ENCODE measurements at regions not wholly inside any gene's neighbourhood (a gene's known extent, or its start where the extent isn't known, plus 50 kb on each side); places are given as distances from the start of the nearest gene placed in this dataset.

DNA sequence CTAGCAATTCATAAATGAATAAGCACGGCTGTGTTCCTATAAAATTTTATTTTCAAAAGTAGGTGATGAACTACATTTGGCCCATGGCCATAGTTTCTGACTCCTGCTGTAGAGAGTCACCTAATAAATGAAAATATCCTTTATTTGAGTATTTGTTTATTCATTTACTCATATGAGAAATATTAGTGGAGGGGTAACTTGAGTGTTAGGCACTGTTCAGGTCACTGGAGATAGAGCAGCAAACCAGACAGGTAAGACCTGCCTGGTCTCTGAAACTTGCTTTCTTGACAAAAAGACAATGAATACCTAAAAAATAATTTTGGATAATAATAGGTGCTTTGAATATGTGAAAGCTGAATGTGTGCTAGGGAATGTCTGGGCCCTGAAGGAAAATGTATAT is 68.8 kb downstream of the YIPF5 start:
- TF ChIP-seq, protein P1, sequence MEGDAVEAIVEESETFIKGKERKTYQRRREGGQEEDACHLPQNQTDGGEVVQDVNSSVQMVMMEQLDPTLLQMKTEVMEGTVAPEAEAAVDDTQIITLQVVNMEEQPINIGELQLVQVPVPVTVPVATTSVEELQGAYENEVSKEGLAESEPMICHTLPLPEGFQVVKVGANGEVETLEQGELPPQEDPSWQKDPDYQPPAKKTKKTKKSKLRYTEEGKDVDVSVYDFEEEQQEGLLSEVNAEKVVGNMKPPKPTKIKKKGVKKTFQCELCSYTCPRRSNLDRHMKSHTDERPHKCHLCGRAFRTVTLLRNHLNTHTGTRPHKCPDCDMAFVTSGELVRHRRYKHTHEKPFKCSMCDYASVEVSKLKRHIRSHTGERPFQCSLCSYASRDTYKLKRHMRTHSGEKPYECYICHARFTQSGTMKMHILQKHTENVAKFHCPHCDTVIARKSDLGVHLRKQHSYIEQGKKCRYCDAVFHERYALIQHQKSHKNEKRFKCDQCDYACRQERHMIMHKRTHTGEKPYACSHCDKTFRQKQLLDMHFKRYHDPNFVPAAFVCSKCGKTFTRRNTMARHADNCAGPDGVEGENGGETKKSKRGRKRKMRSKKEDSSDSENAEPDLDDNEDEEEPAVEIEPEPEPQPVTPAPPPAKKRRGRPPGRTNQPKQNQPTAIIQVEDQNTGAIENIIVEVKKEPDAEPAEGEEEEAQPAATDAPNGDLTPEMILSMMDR (IDR thresholded peaks at IDR 0.05): no peak
- DNase-seq (no peak), ATAC-seq (ENCODE audit: low read depth) (no peak)
- no peaks in the 10 kb centered on the region for H3K9me3 Mint-ChIP-seq
- ChIA-PET CTCF (no interaction called here), POLR2A (no interaction called here)
- H3K4me3 Mint-ChIP-seq: no peak overlapping the region
- intact Hi-C loops (cut with micrococcal nuclease): no loop called here
- no peak overlapping the region for H3K27ac Mint-ChIP-seq
- H3K4me1 Mint-ChIP-seq: no peaks in the 10 kb centered on the region
- peaks cover 2% of the 10 kb centered on the region for H3K27me3 Mint-ChIP-seq
- H3K36me3 Mint-ChIP-seq (ENCODE audit: low read depth): no peaks in the 10 kb centered on the region

DNA sequence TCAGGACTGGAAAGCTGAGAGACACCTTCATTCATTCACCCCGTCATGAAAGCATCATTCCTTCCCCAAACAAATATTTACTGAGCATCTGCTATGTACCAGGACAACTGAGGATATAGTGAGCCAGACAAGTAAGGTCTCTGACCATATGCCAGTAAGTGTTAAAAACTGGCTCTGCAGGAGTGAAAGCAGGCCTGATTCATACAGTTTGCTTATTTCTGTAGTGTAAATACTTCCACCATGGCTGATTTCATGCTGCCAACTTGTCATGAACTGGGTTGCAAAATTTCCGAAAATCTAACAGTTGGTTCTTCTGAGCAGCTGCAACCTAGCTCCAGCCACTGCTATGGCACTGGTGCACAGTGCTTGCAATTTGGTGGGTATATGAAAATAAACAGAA is 68.1 kb downstream of the YIPF5 start:
- H3K27me3 Mint-ChIP-seq: peaks cover 2% of the 10 kb centered on the region
- H3K4me1 Mint-ChIP-seq: no peaks in the 10 kb centered on the region
- H3K36me3 Mint-ChIP-seq (ENCODE audit: low read depth): no peaks in the 10 kb centered on the region
- CTCF ChIA-PET: no interaction called here
- no peak for ATAC-seq (ENCODE audit: low read depth)
- H3K9me3 Mint-ChIP-seq: no peaks in the 10 kb centered on the region
- intact Hi-C loops (cut with micrococcal nuclease): no loop called here
- H3K27ac Mint-ChIP-seq: no peak overlapping the region
- no peak overlapping the region for H3K4me3 Mint-ChIP-seq
- POLR2A ChIA-PET: no interaction called here
- no peak for DNase-seq
- TF ChIP-seq, protein P1 (IDR thresholded peaks at IDR 0.05): no peak

DNA sequence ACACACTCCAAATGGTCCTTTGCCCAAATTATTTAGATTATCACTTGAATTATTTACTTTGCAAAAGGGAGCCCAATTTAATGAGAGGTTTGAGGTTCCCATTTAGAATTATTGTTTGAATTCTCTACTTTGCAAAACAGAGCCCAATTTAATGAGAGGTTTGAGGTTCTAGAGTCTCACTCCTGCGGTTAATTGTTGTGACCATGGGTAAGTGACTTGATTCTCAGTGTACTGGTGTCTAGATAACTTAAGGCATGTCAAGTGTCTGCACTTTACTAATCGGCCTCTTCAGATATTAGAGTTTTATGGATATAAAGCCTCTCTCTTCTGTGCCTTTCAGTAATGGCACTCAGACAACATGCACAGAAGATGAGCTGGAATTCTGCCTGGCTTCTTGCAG is 67.5 kb downstream of the YIPF5 start:
- peaks cover 2% of the 10 kb centered on the region for H3K27me3 Mint-ChIP-seq

GRCh38 chr5:144103611-144104485 is 66.6 kb downstream of the YIPF5 start:
- Mint-ChIP-seq H3K27me3 (peaks cover 5% of the 10 kb centered on the region), H3K9me3 (no peaks in the 10 kb centered on the region), H3K4me3 (no peak overlapping the region), H3K36me3 (ENCODE audit: low read depth) (no peaks in the 10 kb centered on the region), H3K4me1 (no peaks in the 10 kb centered on the region), H3K27ac (no peak overlapping the region)
- POLR2A ChIA-PET: no interaction called here
- CTCF ChIA-PET: no interaction called here
- TF ChIP-seq, protein P1 (IDR thresholded peaks at IDR 0.05): no peak
- intact Hi-C loops (cut with micrococcal nuclease): no loop called here
- no peak for ATAC-seq (ENCODE audit: low read depth)
- no peak for DNase-seq

More for the DNA sequence above, 67.5 kb downstream of the YIPF5 start:
- ChIA-PET POLR2A (no interaction called here), CTCF (no interaction called here)
- Mint-ChIP-seq H3K27ac (no peak overlapping the region), H3K4me1 (no peaks in the 10 kb centered on the region), H3K9me3 (no peaks in the 10 kb centered on the region), H3K36me3 (ENCODE audit: low read depth) (no peaks in the 10 kb centered on the region), H3K4me3 (no peak overlapping the region)
- DNase-seq (no peak), ATAC-seq (ENCODE audit: low read depth) (no peak)
- TF ChIP-seq, protein P1 (IDR thresholded peaks at IDR 0.05): no peak
- intact Hi-C loops (cut with micrococcal nuclease): no loop called here

DNA sequence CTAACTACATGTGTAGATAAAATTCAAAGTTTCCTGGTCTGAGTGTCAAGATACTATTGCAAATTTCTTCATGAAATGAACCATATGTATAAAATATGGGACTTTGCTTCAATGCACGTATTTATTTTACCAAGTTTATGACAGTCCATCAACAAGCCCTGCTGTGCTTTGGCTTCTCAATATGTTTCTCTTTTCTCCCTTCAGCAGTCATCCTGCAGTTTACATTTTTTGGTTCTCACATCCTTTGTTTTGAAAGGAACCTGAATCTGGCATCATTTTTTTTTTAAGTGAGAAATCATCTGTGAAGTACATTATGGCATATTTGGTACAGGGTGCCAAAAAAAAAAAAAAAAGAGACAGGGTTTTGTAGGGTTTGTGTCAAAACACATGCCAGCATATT is 65.1 kb downstream of the YIPF5 start:
- intact Hi-C loops (cut with micrococcal nuclease): no loop called here
- no peak for ATAC-seq (ENCODE audit: low read depth)
- ChIA-PET POLR2A (no interaction called here), CTCF (no interaction called here)
- Mint-ChIP-seq H3K9me3 (no peaks in the 10 kb centered on the region), H3K27me3 (peaks cover 10% of the 10 kb centered on the region), H3K36me3 (ENCODE audit: low read depth) (no peaks in the 10 kb centered on the region), H3K27ac (no peak overlapping the region), H3K4me1 (no peaks in the 10 kb centered on the region), H3K4me3 (no peak overlapping the region)
- TF ChIP-seq, protein P1 (IDR thresholded peaks at IDR 0.05): no peak
- no peak for DNase-seq
